Activated effector memory CD4-positive, alpha-beta T cell treated with Interleukin-2 at 50 U/mL for 16 hours (primary cell): ENCODE measurements at regions not wholly inside any gene's neighbourhood (a gene's known extent, or its start where the extent isn't known, plus 50 kb on each side); places are given as distances from the start of the nearest gene placed in this dataset.

Experiments used
- DNase-seq: peaks from one replicate; pipeline ENCODE4 v3.0.0-alpha.2; 2020

- no peak for DNase-seq
Measured at GRCh38 chr16:5681966-5682365, 584.4 kb upstream of the EEF2KMT start.

GRCh38 chr16:5678371-5678770 is 580.8 kb upstream of the EEF2KMT start:
- no peak for DNase-seq

GRCh38 chr16:5671421-5671820 is 573.8 kb upstream of the EEF2KMT start:
- DNase-seq = no peak

- DNase-seq = no peak
Measured at GRCh38 chr16:5670198-5670597, 572.6 kb upstream of the EEF2KMT start.

- no peak for DNase-seq
Measured at GRCh38 chr16:5668553-5668952, 571.0 kb upstream of the EEF2KMT start.

GRCh38 chr16:5665834-5666233 is 568.2 kb upstream of the EEF2KMT start:
- DNase-seq = no peak

- DNase-seq = no peak
Measured at GRCh38 chr16:5653789-5654188, 556.2 kb upstream of the EEF2KMT start.

GRCh38 chr16:5653041-5653440 is 555.4 kb upstream of the EEF2KMT start:
- no peak for DNase-seq

GRCh38 chr16:5649762-5650743 is 552.5 kb upstream of the EEF2KMT start:
- no peak for DNase-seq

GRCh38 chr16:5647051-5647450 is 549.5 kb upstream of the EEF2KMT start:
- DNase-seq = no peak

- DNase-seq = no peak
Measured at GRCh38 chr16:5643855-5644531, 546.4 kb upstream of the EEF2KMT start.

- DNase-seq = no peak
Measured at GRCh38 chr16:5642436-5642835, 544.8 kb upstream of the EEF2KMT start.

- DNase-seq = no peak
Measured at GRCh38 chr16:5642011-5642410, 544.4 kb upstream of the EEF2KMT start.

- no peak for DNase-seq
Measured at GRCh38 chr16:5640883-5641282, 543.3 kb upstream of the EEF2KMT start.

GRCh38 chr16:5639531-5639930 is 541.9 kb upstream of the EEF2KMT start:
- no peak for DNase-seq

- no peak for DNase-seq
Measured at GRCh38 chr16:5635331-5635730, 537.7 kb upstream of the EEF2KMT start.

- DNase-seq = no peak
Measured at GRCh38 chr16:5634666-5635180, 537.1 kb upstream of the EEF2KMT start.

- DNase-seq = no peak
Measured at GRCh38 chr16:5633845-5634440, 536.3 kb upstream of the EEF2KMT start.

- no peak for DNase-seq
Measured at GRCh38 chr16:5622234-5622884, 524.8 kb upstream of the EEF2KMT start.

- no peak for DNase-seq
Measured at GRCh38 chr16:5621826-5622225, 524.2 kb upstream of the EEF2KMT start.

GRCh38 chr16:5619304-5619703 is 521.7 kb upstream of the EEF2KMT start:
- DNase-seq = no peak

- DNase-seq = no peak
Measured at GRCh38 chr16:5616841-5617240, 519.2 kb upstream of the EEF2KMT start.
